ENCODE measurements at regions not wholly inside any gene's neighbourhood (a gene's known extent, or its start where the extent isn't known, plus 50 kb on each side); places are given as distances from the start of the nearest gene placed in this dataset.

GRCh38 chr20:55099251-55099650, 623.9 kb downstream of the DOK5 start:
- no peak for TF ChIP-seq CTCF (IDR thresholded peaks at IDR 0.05)
- no peak for TF ChIP-seq POLR2A (IDR thresholded peaks at IDR 0.05)
